ENCODE measurements at regions not wholly inside any gene's neighbourhood (a gene's known extent, or its start where the extent isn't known, plus 50 kb on each side); places are given as distances from the start of the nearest gene placed in this dataset.

- Mint-ChIP-seq H3K4me1 (peaks cover 11% of the 10 kb centered on the region), H3K27ac (no peak overlapping the region), H3K9me3 (peaks cover 56% of the 10 kb centered on the region), H3K4me3 (no peak overlapping the region), H3K27me3 (ENCODE audit: low read depth) (no peaks in the 10 kb centered on the region), H3K36me3 (peaks cover 49% of the 10 kb centered on the region)
- DNase-seq (ENCODE audit: low spot score) (no peak), ATAC-seq (no peak)
- TF ChIP-seq E2F5 (CRISPR knock-in tag; IDR thresholded peaks at IDR 0.05) (no peak), ZNF281 (CRISPR knock-in tag; IDR thresholded peaks at IDR 0.05) (no peak)
- POLR2A ChIA-PET, result no interaction called here
- CTCF ChIA-PET, result no interaction called here
These were observed 583.8 kb upstream of the NECTIN3 start for GRCh38 chr3:110487840-110488239.

GRCh38 chr3:110491413-110491812 is 580.2 kb upstream of the NECTIN3 start:
- DNase-seq (ENCODE audit: low spot score) (no peak), ATAC-seq (peak; percentile 70)
- H3K9me3 Mint-ChIP-seq, result peaks cover 38% of the 10 kb centered on the region
- H3K4me3 Mint-ChIP-seq, result no peak overlapping the region
- ChIA-PET POLR2A (no interaction called here), CTCF (interaction anchor here (1.0 kb wide), 1 partner anchor 515 kb away, joined by 3 read pairs; no protein-coding TSS in a partner anchor)
- H3K4me1 Mint-ChIP-seq, result peaks cover 19% of the 10 kb centered on the region
- peak overlapping the region; percentile 78 for H3K27ac Mint-ChIP-seq
- TF ChIP-seq MLX (CRISPR knock-in tag; IDR thresholded peaks at IDR 0.05) (no peak), MXD4 (CRISPR knock-in tag; IDR thresholded peaks at IDR 0.05; ENCODE audit: borderline replicate concordance) (no peak), NR3C1 (CRISPR knock-in tag; conservative IDR thresholded peaks at IDR 0.05; ENCODE audit: low read depth) (no peak), IRF1 (CRISPR knock-in tag; IDR thresholded peaks at IDR 0.05) (no peak), FOXK1 (CRISPR knock-in tag; IDR thresholded peaks at IDR 0.05) (no peak), ERG (CRISPR knock-in tag; IDR thresholded peaks at IDR 0.05) (no peak), ZBTB43 (CRISPR knock-in tag; IDR thresholded peaks at IDR 0.05) (no peak), NFATC4 (CRISPR knock-in tag; IDR thresholded peaks at IDR 0.05) (no peak), NR2C2 (CRISPR knock-in tag; IDR thresholded peaks at IDR 0.05) (no peak), ZNF396 (CRISPR knock-in tag; IDR thresholded peaks at IDR 0.05; ENCODE audit: borderline replicate concordance) (no peak), ZNF281 (CRISPR knock-in tag; IDR thresholded peaks at IDR 0.05) (no peak), E2F4 (CRISPR knock-in tag; IDR thresholded peaks at IDR 0.05; ENCODE audit: borderline replicate concordance, low read depth) (no peak), JUN (CRISPR knock-in tag; IDR thresholded peaks at IDR 0.05) (no peak), MYBL2 (CRISPR knock-in tag; IDR thresholded peaks at IDR 0.05) (no peak), USF2 (CRISPR knock-in tag; IDR thresholded peaks at IDR 0.05) (no peak), PRRX2 (CRISPR knock-in tag; IDR thresholded peaks at IDR 0.05) (no peak), TP53 (CRISPR knock-in tag; IDR thresholded peaks at IDR 0.05) (no peak), RORB (CRISPR knock-in tag; IDR thresholded peaks at IDR 0.05) (no peak), SMAD4 (CRISPR knock-in tag; IDR thresholded peaks at IDR 0.05) (no peak)
- peaks cover 30% of the 10 kb centered on the region for H3K36me3 Mint-ChIP-seq
- no peaks in the 10 kb centered on the region for H3K27me3 Mint-ChIP-seq (ENCODE audit: low read depth)

Data from WTC11 (cell line).